ENCODE measurements at regions not wholly inside any gene's neighbourhood (a gene's known extent, or its start where the extent isn't known, plus 50 kb on each side); places are given as distances from the start of the nearest gene placed in this dataset.

DNA sequence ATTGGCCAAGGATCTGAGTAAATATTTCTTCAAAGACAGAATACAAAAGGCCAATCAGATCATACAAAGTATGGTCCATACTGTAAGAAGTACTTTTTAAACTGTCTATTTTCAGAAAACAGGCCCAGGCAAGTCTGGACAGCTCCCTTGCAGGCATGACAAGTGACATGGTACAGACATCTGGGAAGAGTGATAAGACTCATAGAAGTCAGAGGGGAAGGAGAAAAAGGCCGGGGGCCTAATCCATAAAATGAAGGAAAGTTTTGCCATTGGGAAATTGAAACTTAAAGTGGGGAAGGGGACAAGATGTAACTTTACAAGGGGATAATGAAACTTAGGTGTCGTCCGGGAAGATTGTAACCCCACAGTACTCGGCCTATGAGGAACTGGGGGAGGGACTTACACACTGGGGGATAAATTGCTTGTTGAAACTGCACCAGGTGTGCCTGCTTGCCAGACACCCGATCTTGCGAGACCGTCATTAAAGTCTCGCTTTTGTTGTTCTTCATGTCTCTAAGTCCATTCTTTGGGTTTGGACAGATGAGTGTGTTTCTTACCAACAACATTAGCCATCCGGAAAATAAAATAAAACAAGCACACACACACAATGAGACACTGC lies 684.0 kb downstream of the CDH11 start:
- no peak overlapping the region for H3K27ac ChIP-seq
- no peaks in the 10 kb centered on the region for H3K36me3 ChIP-seq
- TF ChIP-seq POLR2A (IDR thresholded peaks at IDR 0.05) (no peak), POLR2AphosphoS5 (IDR thresholded peaks at IDR 0.05; ENCODE audit: insufficient read depth in 1 of 2, low read depth in 1 of 2) (no peak)
- TF ChIP-seq, protein P1, sequence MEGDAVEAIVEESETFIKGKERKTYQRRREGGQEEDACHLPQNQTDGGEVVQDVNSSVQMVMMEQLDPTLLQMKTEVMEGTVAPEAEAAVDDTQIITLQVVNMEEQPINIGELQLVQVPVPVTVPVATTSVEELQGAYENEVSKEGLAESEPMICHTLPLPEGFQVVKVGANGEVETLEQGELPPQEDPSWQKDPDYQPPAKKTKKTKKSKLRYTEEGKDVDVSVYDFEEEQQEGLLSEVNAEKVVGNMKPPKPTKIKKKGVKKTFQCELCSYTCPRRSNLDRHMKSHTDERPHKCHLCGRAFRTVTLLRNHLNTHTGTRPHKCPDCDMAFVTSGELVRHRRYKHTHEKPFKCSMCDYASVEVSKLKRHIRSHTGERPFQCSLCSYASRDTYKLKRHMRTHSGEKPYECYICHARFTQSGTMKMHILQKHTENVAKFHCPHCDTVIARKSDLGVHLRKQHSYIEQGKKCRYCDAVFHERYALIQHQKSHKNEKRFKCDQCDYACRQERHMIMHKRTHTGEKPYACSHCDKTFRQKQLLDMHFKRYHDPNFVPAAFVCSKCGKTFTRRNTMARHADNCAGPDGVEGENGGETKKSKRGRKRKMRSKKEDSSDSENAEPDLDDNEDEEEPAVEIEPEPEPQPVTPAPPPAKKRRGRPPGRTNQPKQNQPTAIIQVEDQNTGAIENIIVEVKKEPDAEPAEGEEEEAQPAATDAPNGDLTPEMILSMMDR (IDR thresholded peaks at IDR 0.05) = no peak
- no peak for DNase-seq (ENCODE audit: extremely low spot score in 2 of 2)
- intact Hi-C loops (cut with DNase I) = no loop called here
- no peaks in the 10 kb centered on the region for H3K9me3 ChIP-seq
- H3K4me3 ChIP-seq = no peak overlapping the region
- no peaks in the 10 kb centered on the region for H3K27me3 ChIP-seq
- no peaks in the 10 kb centered on the region for H3K4me1 ChIP-seq

DNA sequence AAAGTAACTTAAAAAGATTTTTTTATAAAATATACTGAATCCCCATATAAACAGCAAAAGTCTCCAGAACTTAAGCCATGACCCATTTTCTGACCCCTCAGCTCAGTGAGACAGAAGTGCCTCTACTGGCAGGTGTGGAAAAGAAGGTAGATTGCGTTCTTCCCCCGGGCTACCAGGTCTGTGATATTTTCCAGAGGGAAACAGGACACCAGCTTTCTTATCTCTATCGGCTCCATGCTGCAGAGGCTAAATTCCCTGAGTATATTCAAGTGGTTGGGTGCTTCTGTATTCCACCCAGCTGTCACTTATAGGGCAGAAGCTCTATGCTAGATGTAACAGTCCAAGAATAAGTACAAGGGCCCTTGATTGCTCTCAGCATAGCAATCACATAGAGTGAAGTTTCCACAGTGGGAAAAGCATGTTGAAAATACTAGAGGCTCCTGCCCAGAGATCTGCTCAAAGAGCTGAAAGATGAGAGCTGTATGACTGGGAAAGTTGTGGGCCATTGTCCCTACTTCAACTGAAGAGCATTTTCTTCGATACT lies 687.3 kb downstream of the CDH11 start:
- TF ChIP-seq POLR2AphosphoS5 (IDR thresholded peaks at IDR 0.05; ENCODE audit: insufficient read depth in 1 of 2, low read depth in 1 of 2) (no peak), POLR2A (IDR thresholded peaks at IDR 0.05) (no peak)
- TF ChIP-seq, protein P1 (IDR thresholded peaks at IDR 0.05) = no peak
- H3K27me3 ChIP-seq = no peaks in the 10 kb centered on the region
- no peaks in the 10 kb centered on the region for H3K36me3 ChIP-seq
- H3K27ac ChIP-seq = no peak overlapping the region
- no peak overlapping the region for H3K4me3 ChIP-seq
- intact Hi-C loops (cut with DNase I) = no loop called here
- no peak for DNase-seq (ENCODE audit: extremely low spot score in 2 of 2)
- H3K4me1 ChIP-seq = no peaks in the 10 kb centered on the region
- H3K9me3 ChIP-seq = no peaks in the 10 kb centered on the region

DNA sequence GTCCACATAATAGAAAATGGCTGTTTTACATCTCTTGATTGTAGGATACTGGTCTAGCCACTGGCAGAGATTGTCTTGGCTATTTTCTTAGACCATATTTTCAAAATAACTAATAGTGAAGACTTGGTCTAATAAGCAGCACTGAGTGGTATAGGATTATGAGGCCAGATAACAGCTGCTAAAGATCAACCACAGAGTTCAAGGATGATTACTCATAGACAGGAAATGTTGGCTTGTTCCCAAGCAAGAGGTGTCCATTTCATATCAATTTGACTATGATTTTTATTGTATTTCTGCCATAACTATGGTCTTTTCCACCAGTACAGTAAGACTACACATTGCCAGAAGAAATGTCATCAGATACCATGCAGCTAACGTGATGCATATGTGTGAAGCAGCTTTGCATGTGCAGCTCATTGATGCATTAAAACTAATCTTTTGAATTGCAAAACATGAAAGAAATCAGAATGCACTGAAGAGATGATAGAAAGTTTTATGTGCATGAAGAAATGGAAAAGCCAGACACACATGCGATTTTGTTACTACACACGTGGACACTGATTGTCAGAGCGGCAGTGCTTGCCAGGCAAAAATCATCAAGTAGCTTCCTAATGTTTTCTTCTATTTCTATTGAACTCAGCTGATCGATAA lies 693.3 kb downstream of the CDH11 start:
- H3K4me3 ChIP-seq = no peak overlapping the region
- DNase-seq (ENCODE audit: extremely low spot score in 2 of 2) = no peak
- TF ChIP-seq POLR2A (IDR thresholded peaks at IDR 0.05) (no peak), POLR2AphosphoS5 (IDR thresholded peaks at IDR 0.05; ENCODE audit: insufficient read depth in 1 of 2, low read depth in 1 of 2) (no peak)
- TF ChIP-seq, protein P1 (IDR thresholded peaks at IDR 0.05) = no peak
- H3K9me3 ChIP-seq = no peaks in the 10 kb centered on the region
- H3K27me3 ChIP-seq = no peaks in the 10 kb centered on the region
- no peaks in the 10 kb centered on the region for H3K36me3 ChIP-seq
- H3K4me1 ChIP-seq = no peaks in the 10 kb centered on the region
- intact Hi-C loops (cut with DNase I) = no loop called here
- H3K27ac ChIP-seq = no peak overlapping the region

DNA sequence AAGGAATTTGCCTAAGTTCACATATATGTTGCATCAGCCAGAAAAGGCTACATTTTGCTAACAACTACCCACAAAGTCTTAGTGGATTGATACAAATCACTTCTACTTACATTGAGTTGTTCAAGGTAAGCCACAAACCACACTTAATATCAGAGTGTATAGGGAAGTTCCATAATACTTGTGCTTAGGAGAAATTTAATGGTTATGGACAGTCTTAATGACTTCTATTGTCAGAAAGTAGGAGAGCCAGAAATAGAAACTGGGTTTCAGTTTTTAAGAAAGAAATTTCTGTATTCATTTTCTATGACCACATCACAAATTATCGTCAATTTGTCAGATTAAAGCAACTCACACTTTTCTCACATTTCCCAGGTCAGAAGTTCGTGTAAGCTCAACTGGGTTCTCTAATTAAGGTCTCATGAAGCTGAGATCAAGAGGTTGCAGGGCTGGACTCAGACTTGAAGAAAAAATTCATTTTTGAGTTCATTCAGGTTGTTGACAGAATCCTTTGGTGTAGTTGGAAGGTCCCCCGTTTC lies 695.7 kb downstream of the CDH11 start:
- Histone ChIP-seq H3K27ac (no peak overlapping the region), H3K27me3 (no peaks in the 10 kb centered on the region), H3K4me3 (no peak overlapping the region), H3K36me3 (no peaks in the 10 kb centered on the region), H3K4me1 (no peaks in the 10 kb centered on the region), H3K9me3 (no peaks in the 10 kb centered on the region)
- no peak for TF ChIP-seq POLR2A (IDR thresholded peaks at IDR 0.05)
- TF ChIP-seq, protein P1 (IDR thresholded peaks at IDR 0.05) = no peak
- TF ChIP-seq POLR2AphosphoS5 (IDR thresholded peaks at IDR 0.05; ENCODE audit: insufficient read depth in 1 of 2, low read depth in 1 of 2) = no peak
- DNase-seq (ENCODE audit: extremely low spot score in 2 of 2) = no peak
- intact Hi-C loops (cut with DNase I) = no loop called here

DNA sequence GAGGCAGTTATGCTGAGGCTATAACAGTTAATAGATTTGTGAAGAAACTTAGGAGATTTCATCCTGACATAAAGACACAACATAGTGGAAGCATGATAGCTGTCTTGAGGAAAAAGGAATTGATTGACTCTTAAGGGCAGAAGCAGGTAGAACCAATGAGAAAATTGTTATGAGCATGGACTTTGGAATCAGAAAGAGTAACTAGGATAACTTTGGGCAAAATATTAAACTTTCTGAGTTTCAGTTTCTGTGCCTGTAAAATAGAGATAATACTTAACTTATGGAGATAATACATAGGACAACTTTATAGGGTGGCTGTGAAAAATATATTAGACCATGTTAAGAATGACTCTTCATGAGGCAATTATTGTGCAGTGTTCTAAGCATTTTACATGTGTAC lies 696.5 kb downstream of the CDH11 start:
- Histone ChIP-seq H3K36me3 (no peaks in the 10 kb centered on the region), H3K9me3 (no peaks in the 10 kb centered on the region), H3K4me3 (no peak overlapping the region), H3K27me3 (no peaks in the 10 kb centered on the region), H3K4me1 (no peaks in the 10 kb centered on the region), H3K27ac (no peak overlapping the region)
- intact Hi-C loops (cut with DNase I) = no loop called here
- TF ChIP-seq POLR2AphosphoS5 (IDR thresholded peaks at IDR 0.05; ENCODE audit: insufficient read depth in 1 of 2, low read depth in 1 of 2) (no peak), POLR2A (IDR thresholded peaks at IDR 0.05) (no peak)
- TF ChIP-seq, protein P1 (IDR thresholded peaks at IDR 0.05) = no peak
- no peak for DNase-seq (ENCODE audit: extremely low spot score in 2 of 2)

Measured in vagina (tissue), 2 donors.